Neural cell (in vitro differentiated cells): ENCODE measurements at regions not wholly inside any gene's neighbourhood (a gene's known extent, or its start where the extent isn't known, plus 50 kb on each side); places are given as distances from the start of the nearest gene placed in this dataset.

ENCODE experiments used
- EP300 ChIP-seq: fragments of 450-650 bp; conservative IDR thresholded peaks from 2 replicates; pipeline ENCODE4 v1.6.1; 2014; ENCODE audit warnings: antibody characterized with exemption, mild to moderate bottlenecking, moderate library complexity; ENCODE audit not compliant: poor library complexity, severe bottlenecking
- EZH2 ChIP-seq: fragments of 200-600, 300-800 bp; shearing (Covaris generic), sonication (generic); IDR thresholded peaks from 2 replicates; pipeline ENCODE4 v1.6.1; 2014; ENCODE audit warnings: antibody characterized with exemption, low read length, borderline replicate concordance, mild to moderate bottlenecking; ENCODE audit not compliant: insufficient read depth, poor library complexity, severe bottlenecking
- MXI1 ChIP-seq: fragments of 450-650 bp; conservative IDR thresholded peaks from 2 replicates; pipeline ENCODE4 v1.6.1; 2014; ENCODE audit warnings: antibody characterized with exemption, mild to moderate bottlenecking; ENCODE audit not compliant: poor library complexity, severe bottlenecking
- POLR2AphosphoS5 ChIP-seq: IDR thresholded peaks from 2 replicates; pipeline ENCODE4 v1.6.1; 2012
- RAD21 ChIP-seq: fragments of 450-650 bp; conservative IDR thresholded peaks from 2 replicates; pipeline ENCODE4 v1.6.1; 2014; ENCODE audit warnings: antibody characterized with exemption, mild to moderate bottlenecking, moderate library complexity
- SMC3 ChIP-seq: fragments of 450-650 bp; conservative IDR thresholded peaks from 2 replicates; pipeline ENCODE4 v1.6.1; 2014; ENCODE audit warnings: antibody characterized with exemption, mild to moderate bottlenecking, moderate library complexity; ENCODE audit not compliant: poor library complexity
- TAF1 ChIP-seq: IDR thresholded peaks from 2 replicates; pipeline ENCODE4 v1.6.1; 2012; ENCODE audit warnings: low read depth
- TF ChIP-seq, protein P1 (sequence below): fragments of 450-650 bp; IDR thresholded peaks from 2 replicates; pipeline ENCODE4 v1.5.1; 2014; ENCODE audit warnings: antibody characterized with exemption, mild to moderate bottlenecking, moderate library complexity; ENCODE audit not compliant: poor library complexity, severe bottlenecking
- TF ChIP-seq, protein P2 (sequence below): IDR thresholded peaks from 2 replicates; pipeline ENCODE4 v1.6.1; 2012; ENCODE audit warnings: borderline replicate concordance

DNA sequence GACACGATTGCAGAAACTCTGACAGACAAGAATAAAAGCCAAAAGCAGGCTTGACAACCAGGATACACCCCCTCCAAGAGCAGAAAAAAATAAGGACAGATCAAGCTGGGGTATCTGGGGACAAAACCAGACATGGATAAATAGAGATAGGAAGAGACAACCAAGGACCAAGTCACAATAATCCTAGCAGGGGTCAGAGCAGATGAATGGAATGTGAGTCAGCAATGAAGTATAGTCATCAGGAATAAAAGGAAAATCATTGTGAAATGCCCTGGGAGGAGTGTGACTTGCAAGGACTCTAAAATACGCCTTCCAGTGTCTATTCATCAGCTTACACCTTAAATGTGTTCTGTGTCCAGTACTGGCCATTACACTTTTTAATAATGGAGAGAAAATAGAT, 206.8 kb downstream of the CAAP1 start:
- TF ChIP-seq, protein P1, sequence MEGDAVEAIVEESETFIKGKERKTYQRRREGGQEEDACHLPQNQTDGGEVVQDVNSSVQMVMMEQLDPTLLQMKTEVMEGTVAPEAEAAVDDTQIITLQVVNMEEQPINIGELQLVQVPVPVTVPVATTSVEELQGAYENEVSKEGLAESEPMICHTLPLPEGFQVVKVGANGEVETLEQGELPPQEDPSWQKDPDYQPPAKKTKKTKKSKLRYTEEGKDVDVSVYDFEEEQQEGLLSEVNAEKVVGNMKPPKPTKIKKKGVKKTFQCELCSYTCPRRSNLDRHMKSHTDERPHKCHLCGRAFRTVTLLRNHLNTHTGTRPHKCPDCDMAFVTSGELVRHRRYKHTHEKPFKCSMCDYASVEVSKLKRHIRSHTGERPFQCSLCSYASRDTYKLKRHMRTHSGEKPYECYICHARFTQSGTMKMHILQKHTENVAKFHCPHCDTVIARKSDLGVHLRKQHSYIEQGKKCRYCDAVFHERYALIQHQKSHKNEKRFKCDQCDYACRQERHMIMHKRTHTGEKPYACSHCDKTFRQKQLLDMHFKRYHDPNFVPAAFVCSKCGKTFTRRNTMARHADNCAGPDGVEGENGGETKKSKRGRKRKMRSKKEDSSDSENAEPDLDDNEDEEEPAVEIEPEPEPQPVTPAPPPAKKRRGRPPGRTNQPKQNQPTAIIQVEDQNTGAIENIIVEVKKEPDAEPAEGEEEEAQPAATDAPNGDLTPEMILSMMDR, result no peak
- TF ChIP-seq EZH2 (no peak), MXI1 (no peak), TAF1 (no peak), SMC3 (no peak), EP300 (no peak), POLR2AphosphoS5 (no peak), RAD21 (no peak)
- TF ChIP-seq, protein P2, sequence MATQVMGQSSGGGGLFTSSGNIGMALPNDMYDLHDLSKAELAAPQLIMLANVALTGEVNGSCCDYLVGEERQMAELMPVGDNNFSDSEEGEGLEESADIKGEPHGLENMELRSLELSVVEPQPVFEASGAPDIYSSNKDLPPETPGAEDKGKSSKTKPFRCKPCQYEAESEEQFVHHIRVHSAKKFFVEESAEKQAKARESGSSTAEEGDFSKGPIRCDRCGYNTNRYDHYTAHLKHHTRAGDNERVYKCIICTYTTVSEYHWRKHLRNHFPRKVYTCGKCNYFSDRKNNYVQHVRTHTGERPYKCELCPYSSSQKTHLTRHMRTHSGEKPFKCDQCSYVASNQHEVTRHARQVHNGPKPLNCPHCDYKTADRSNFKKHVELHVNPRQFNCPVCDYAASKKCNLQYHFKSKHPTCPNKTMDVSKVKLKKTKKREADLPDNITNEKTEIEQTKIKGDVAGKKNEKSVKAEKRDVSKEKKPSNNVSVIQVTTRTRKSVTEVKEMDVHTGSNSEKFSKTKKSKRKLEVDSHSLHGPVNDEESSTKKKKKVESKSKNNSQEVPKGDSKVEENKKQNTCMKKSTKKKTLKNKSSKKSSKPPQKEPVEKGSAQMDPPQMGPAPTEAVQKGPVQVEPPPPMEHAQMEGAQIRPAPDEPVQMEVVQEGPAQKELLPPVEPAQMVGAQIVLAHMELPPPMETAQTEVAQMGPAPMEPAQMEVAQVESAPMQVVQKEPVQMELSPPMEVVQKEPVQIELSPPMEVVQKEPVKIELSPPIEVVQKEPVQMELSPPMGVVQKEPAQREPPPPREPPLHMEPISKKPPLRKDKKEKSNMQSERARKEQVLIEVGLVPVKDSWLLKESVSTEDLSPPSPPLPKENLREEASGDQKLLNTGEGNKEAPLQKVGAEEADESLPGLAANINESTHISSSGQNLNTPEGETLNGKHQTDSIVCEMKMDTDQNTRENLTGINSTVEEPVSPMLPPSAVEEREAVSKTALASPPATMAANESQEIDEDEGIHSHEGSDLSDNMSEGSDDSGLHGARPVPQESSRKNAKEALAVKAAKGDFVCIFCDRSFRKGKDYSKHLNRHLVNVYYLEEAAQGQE, result no peak
